Endothelial cell of umbilical vein (primary cell): ENCODE measurements at regions not wholly inside any gene's neighbourhood (a gene's known extent, or its start where the extent isn't known, plus 50 kb on each side); places are given as distances from the start of the nearest gene placed in this dataset.

ENCODE experiments used
- BruUV-seq: library from RNA; stranded (reverse); fragments of 400-500 nt; replicated peaks from 2 replicates; lab custom pipeline; 2021; lab: Mats Ljungman, UMichigan
- CTCF ChIA-PET: fragments of 300-600, 350-600 bp; sonication (Branson Sonifier 250); formaldehyde crosslinking; loops from one replicate; lab custom pipeline; 2021; ENCODE audit warnings: antibody characterized with exemption, inconsistent platforms; lab: Charles Lee
- POLR2A ChIA-PET: fragments of 300-600, 350-600 bp; sonication (Branson Sonifier 250); formaldehyde crosslinking; loops from one replicate; lab custom pipeline; 2021; ENCODE audit warnings: antibody characterized with exemption, inconsistent platforms; lab: Charles Lee
- DNase-seq: peaks from one replicate; pipeline ENCODE4 v3.0.0-alpha.2; 2011; ENCODE audit warnings: low read depth, low spot score
- FAIRE-seq: peaks from 2 replicates; lab custom pipeline; 2011; peaks lifted over from hg19 to GRCh38; lab: Jason Lieb, UNC
- H2AFZ ChIP-seq: 2 replicates; pipeline ENCODE4 v1.6.0; 2012; ENCODE audit warnings: low read depth, low read length, control low read depth, inconsistent platforms
- H3K27ac ChIP-seq: 2 replicates; pipeline ENCODE4 v1.5.1; 2011; ENCODE audit warnings: low read depth, mild to moderate bottlenecking, control low read depth, low read length, moderate library complexity; ENCODE audit not compliant: insufficient read depth
- H3K27me3 ChIP-seq, 2 experiments: 2 replicates each; pipeline versions ENCODE4 v1.6.0 to v1.6.1; 2011; ENCODE audit warnings: low read length in 2 of 2, mixed read lengths in 1 of 2; ENCODE audit not compliant: control insufficient read depth in 2 of 2, insufficient read depth in 2 of 2
- H3K36me3 ChIP-seq, 2 experiments: 2 replicates in 1 of 2; 3 replicates in 1 of 2; pipeline ENCODE4 v1.5.1; 2011; ENCODE audit warnings: low read length in 2 of 2, mild to moderate bottlenecking in 1 of 2, moderate library complexity in 1 of 2; ENCODE audit not compliant: control insufficient read depth in 2 of 2, insufficient read depth in 2 of 2; ENCODE audit errors: extremely low read depth in 1 of 2
- H3K4me1 ChIP-seq: 3 replicates; pipeline ENCODE4 v1.5.1; 2011; ENCODE audit warnings: mild to moderate bottlenecking, low read length; ENCODE audit not compliant: control insufficient read depth, insufficient read depth; ENCODE audit errors: extremely low read depth
- H3K4me2 ChIP-seq: 2 replicates; pipeline ENCODE4 v1.6.1; 2011; ENCODE audit warnings: low read length, control low read depth, mixed read lengths; ENCODE audit not compliant: insufficient read depth
- H3K4me3 ChIP-seq, 3 experiments: fragments of 200-600 bp in 1 of 3; sonication (generic), shearing (Covaris generic) in 1 of 3; replicated peaks in 1 of 3; 2 replicates each; pipeline ENCODE4 v1.5.1; 2011 to 2016; ENCODE audit warnings: control low read depth in 3 of 3, low read length in 3 of 3, mild to moderate bottlenecking in 2 of 3, inconsistent platforms in 1 of 3, low read depth in 1 of 3, moderate library complexity in 1 of 3; ENCODE audit not compliant: insufficient read depth in 1 of 3
- H3K79me2 ChIP-seq: 2 replicates; pipeline ENCODE4 v1.6.0; 2012; ENCODE audit warnings: low read length, inconsistent platforms; ENCODE audit not compliant: control insufficient read depth, insufficient read depth
- H3K9ac ChIP-seq: replicated peaks from 2 replicates; pipeline ENCODE3; 2011; ENCODE audit warnings: low read length, control low read depth; ENCODE audit not compliant: insufficient read depth; ENCODE audit errors: extremely low read depth
- H3K9me1 ChIP-seq: replicated peaks from 3 replicates; pipeline ENCODE4 v1.6.0; 2011; ENCODE audit warnings: mild to moderate bottlenecking, low read length; ENCODE audit not compliant: control insufficient read depth, insufficient read depth; ENCODE audit errors: extremely low read depth
- H3K9me3 ChIP-seq: replicated peaks from 2 replicates; pipeline ENCODE4 v1.5.1; 2012; ENCODE audit warnings: low read length, inconsistent platforms; ENCODE audit not compliant: control insufficient read depth, insufficient read depth
- H4K20me1 ChIP-seq: replicated peaks from 2 replicates; pipeline ENCODE3; 2011; ENCODE audit warnings: mild to moderate bottlenecking, low read length; ENCODE audit not compliant: control insufficient read depth, insufficient read depth; ENCODE audit errors: extremely low read depth
- EZH2 ChIP-seq: IDR thresholded peaks from 2 replicates; pipeline ENCODE4 v1.6.1; 2012; ENCODE audit warnings: borderline replicate concordance, low read depth, mild to moderate bottlenecking, moderate library complexity, low read length, inconsistent platforms; ENCODE audit not compliant: severe bottlenecking
- FOS ChIP-seq: IDR thresholded peaks from 2 replicates; pipeline ENCODE4 v1.6.1; 2011; ENCODE audit warnings: mild to moderate bottlenecking, low read length, moderate library complexity, borderline replicate concordance; ENCODE audit not compliant: insufficient read depth
- GATA2 ChIP-seq: IDR thresholded peaks from 2 replicates; pipeline ENCODE4 v1.7.0; 2011; ENCODE audit warnings: low read depth, mild to moderate bottlenecking, moderate library complexity, mixed read lengths, low read length; ENCODE audit not compliant: insufficient read length, insufficient read depth
- JUN ChIP-seq: IDR thresholded peaks from 2 replicates; pipeline ENCODE4 v1.6.1; 2011; ENCODE audit warnings: borderline replicate concordance, low read depth; ENCODE audit not compliant: insufficient read length, insufficient read depth
- MAX ChIP-seq: IDR thresholded peaks from 2 replicates; pipeline ENCODE4 v1.6.1; 2011; ENCODE audit not compliant: insufficient read depth, insufficient read length
- POLR2A ChIP-seq: IDR thresholded peaks from 2 replicates; pipeline ENCODE4 v1.6.1; 2012; ENCODE audit warnings: low read depth, mild to moderate bottlenecking, control low read depth, low read length
- dilution Hi-C: fragments of 300-500 bp; cut with MboI; formaldehyde crosslinking; loops from one replicate; pipeline ENCODE4 v1.15.0; 2019; ENCODE audit warnings: low sequenced_read_pairs; ENCODE audit not compliant: extremely low pct_ligation_motif_present
- intact Hi-C: fragments of 100-400 bp; cut with micrococcal nuclease; formaldehyde crosslinking; loops from one replicate; pipeline ENCODE4 v1.10.0; 2022
- TF ChIP-seq, protein P1 (sequence below), 2 donors: IDR thresholded peaks; 1 replicate in 1 of 2; 2 replicates in 1 of 2; pipeline ENCODE4 v1.5.1; 2011; ENCODE audit warnings: low read length in 2 of 2, mild to moderate bottlenecking in 2 of 2, moderate library complexity in 2 of 2, control low read depth in 1 of 2, inconsistent platforms in 1 of 2, low read depth in 1 of 2; ENCODE audit not compliant: insufficient read depth in 1 of 2; ENCODE audit errors: extremely low read depth in 1 of 2

DNA sequence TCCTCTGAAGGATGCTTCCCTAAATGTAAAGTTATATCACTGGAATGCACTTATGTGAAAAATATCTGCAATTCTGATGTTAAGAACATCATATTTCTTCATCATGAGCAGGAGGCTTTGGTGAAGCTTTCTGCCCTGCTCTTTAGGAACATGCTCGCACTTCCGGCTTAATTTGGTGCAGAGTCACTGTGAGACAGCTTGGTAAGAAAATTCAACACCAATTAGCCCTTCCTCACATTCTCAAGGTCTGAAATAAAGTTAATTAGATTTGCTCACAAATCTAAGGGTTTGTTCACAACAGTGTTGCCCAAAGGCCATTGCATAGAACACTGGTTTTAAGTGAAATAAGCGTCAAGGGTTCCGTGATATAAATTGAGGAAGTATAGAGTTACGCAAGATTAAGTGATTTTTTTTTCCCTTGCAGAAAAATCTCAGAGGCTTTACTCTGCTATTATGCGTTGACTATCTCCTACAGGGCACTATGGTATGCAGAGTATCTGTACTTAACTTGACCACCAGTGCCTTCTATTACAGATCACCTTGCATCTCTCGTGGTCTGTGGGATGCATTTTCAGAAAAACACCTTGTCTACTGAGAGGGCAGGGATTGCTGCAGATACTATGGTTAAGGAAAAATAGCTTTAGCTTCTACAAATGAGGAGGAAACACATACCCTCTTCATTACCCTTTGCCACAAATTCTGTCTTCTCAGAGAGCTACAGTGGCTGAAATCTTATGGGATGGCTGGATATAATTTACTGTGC, 953.9 kb downstream of the TYW1 start:
- H3K4me1 ChIP-seq: no peaks in the 10 kb centered on the region
- H2AFZ ChIP-seq: no peak overlapping the region
- no TSS peak for BruUV-seq
- H3K9ac ChIP-seq: no peak overlapping the region
- H3K79me2 ChIP-seq: no peaks in the 10 kb centered on the region
- ChIA-PET CTCF (no interaction called here), POLR2A (no interaction called here)
- no peak overlapping the region for H3K4me2 ChIP-seq
- no peaks in the 10 kb centered on the region for H3K36me3 ChIP-seq
- dilution Hi-C loops: no loop called here
- no peaks in the 10 kb centered on the region for H3K27me3 ChIP-seq
- DNase-seq (no peak), FAIRE-seq (no peak)
- TF ChIP-seq FOS (no peak), JUN (no peak), MAX (no peak), EZH2 (no peak), POLR2A (no peak), GATA2 (no peak)
- TF ChIP-seq, protein P1, sequence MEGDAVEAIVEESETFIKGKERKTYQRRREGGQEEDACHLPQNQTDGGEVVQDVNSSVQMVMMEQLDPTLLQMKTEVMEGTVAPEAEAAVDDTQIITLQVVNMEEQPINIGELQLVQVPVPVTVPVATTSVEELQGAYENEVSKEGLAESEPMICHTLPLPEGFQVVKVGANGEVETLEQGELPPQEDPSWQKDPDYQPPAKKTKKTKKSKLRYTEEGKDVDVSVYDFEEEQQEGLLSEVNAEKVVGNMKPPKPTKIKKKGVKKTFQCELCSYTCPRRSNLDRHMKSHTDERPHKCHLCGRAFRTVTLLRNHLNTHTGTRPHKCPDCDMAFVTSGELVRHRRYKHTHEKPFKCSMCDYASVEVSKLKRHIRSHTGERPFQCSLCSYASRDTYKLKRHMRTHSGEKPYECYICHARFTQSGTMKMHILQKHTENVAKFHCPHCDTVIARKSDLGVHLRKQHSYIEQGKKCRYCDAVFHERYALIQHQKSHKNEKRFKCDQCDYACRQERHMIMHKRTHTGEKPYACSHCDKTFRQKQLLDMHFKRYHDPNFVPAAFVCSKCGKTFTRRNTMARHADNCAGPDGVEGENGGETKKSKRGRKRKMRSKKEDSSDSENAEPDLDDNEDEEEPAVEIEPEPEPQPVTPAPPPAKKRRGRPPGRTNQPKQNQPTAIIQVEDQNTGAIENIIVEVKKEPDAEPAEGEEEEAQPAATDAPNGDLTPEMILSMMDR (IDR thresholded peaks at IDR 0.05; ENCODE audit: extremely low read depth in 1 of 2, insufficient read depth in 1 of 2, low read depth in 1 of 2, low read length in 2 of 2): no peak
- H3K27ac ChIP-seq: no peak overlapping the region
- H4K20me1 ChIP-seq: no peaks in the 10 kb centered on the region
- no peaks in the 10 kb centered on the region for H3K9me1 ChIP-seq
- intact Hi-C loops: no loop called here
- no peak overlapping the region for H3K4me3 ChIP-seq
- H3K9me3 ChIP-seq: peaks cover 4% of the 10 kb centered on the region
